Thyroid gland (tissue), 4 donors: ENCODE measurements at regions not wholly inside any gene's neighbourhood (a gene's known extent, or its start where the extent isn't known, plus 50 kb on each side); places are given as distances from the start of the nearest gene placed in this dataset.

Experiments used
- POLR2A ChIP-seq, 2 donors: fragments of 450-650 bp; IDR thresholded peaks; one replicate each; pipeline ENCODE4 v1.6.1; 2017; ENCODE audit warnings: antibody characterized with exemption in 2 of 2, mild to moderate bottlenecking in 2 of 2, moderate library complexity in 1 of 2
- TF ChIP-seq, protein P1 (sequence below), 6 experiments: fragments of 200-600 bp in 3 of 6; fragments of 450-650 bp in 3 of 6; sonication (generic) in 3 of 6; IDR thresholded peaks; one replicate each; pipeline ENCODE4 v1.5.1; 2016 to 2019; ENCODE audit warnings: antibody characterized with exemption in 6 of 6, mild to moderate bottlenecking in 2 of 6, inconsistent platforms in 1 of 6, moderate library complexity in 1 of 6

DNA sequence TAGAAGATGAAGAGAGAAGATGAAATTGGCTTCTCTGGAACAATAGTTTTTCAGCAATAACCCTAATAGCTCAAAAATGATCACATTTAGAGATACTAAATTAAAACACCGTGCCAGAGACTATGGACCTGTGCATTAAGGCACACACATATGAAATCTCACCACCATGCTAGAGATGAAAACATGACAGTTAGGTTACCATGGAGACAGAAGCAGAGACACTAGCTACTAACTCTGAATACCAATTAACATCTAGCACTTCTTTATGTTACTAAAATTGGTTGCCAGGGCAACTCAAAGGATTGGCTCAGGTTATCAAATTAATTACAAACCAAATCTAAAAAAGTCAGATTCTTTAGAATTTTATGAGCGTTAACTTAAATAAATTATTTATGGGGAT lies 337.7 kb downstream of the PLK2 start:
- no peak for TF ChIP-seq POLR2A (IDR thresholded peaks at IDR 0.05)
- TF ChIP-seq, protein P1, sequence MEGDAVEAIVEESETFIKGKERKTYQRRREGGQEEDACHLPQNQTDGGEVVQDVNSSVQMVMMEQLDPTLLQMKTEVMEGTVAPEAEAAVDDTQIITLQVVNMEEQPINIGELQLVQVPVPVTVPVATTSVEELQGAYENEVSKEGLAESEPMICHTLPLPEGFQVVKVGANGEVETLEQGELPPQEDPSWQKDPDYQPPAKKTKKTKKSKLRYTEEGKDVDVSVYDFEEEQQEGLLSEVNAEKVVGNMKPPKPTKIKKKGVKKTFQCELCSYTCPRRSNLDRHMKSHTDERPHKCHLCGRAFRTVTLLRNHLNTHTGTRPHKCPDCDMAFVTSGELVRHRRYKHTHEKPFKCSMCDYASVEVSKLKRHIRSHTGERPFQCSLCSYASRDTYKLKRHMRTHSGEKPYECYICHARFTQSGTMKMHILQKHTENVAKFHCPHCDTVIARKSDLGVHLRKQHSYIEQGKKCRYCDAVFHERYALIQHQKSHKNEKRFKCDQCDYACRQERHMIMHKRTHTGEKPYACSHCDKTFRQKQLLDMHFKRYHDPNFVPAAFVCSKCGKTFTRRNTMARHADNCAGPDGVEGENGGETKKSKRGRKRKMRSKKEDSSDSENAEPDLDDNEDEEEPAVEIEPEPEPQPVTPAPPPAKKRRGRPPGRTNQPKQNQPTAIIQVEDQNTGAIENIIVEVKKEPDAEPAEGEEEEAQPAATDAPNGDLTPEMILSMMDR (IDR thresholded peaks at IDR 0.05): no peak
